ENCODE measurements at regions not wholly inside any gene's neighbourhood (a gene's known extent, or its start where the extent isn't known, plus 50 kb on each side); places are given as distances from the start of the nearest gene placed in this dataset.

DNA sequence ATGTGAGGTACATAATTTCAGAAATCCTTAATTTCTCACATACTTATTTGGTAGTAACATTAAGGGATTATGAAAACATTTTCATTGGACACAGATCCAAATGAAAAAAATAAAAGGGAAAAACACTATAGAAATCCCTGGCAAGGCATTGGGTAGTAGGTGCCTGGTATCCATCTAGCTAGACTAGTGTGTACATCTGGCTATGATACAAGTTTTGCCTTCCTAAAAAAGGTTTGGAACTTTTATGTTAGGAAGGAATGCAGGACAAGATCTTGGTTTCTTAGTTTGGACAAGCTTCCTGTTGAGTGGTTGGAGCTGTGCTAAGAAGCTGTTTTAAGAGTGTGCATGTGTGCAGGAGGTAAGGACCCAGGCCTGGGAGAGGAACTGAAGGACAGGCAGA is 252.3 kb upstream of the GLI3 start:
- DNase-seq: no peak

- no peak for DNase-seq
Measured at GRCh38 chr7:42485301-42485766, 248.3 kb upstream of the GLI3 start.

DNA sequence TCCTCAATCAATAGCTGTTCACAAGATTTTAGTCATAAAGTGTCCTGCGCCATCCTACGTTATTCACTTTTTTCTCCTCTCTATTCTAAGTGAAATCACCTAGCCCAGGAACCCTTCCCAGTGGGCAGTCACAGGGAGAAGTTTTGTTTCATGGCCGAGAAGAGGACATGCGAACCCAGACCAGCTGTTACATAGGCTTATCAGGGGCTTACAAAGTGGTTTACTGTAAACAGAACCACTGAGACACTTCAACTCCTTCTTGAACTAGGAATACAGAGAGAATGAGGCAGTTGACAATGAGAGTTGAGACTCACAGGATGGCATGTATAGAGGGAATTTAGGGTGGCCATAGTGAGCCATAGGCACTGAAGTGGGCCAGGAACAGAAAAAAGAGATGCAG is 246.9 kb upstream of the GLI3 start:
- no peak for DNase-seq

DNA sequence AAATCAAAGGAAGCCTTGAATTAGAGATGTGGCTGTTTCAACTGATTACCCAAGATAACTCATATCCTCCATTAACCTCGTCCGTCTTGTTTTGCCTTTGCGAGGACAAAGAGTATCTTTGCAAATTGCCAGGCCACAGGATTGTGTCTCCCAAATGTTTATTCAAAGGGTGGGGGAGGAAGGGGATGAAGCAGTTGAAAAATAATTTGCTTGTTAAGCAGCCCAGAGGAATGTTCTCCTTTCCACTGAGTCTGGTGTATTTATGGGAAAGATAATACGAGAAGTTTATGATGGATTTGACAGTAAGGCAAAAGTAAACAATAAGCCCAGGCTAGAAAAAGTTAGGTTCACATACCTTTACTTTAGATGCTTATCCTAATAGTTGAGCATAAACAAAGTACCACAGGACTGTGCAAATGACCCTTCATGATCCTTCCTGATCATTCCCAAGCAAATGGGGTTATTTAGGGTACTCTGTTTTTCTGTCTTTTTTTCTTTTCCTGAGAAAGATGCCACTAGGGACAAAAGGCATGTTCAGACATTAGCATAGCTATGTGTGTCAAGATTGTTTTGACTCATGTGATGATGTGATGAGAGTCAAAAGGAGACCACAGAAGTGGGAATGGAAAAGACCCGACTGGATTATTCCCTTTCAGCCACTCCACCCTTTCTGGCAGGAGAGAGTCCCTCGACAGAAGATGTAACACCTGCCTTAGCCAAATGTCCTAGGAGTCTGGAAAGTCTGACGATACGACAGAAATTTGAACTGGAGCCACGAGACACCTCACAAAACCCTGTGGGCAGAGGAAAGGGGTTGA is 243.0 kb upstream of the GLI3 start:
- DNase-seq: no peak

GRCh38 chr7:42479452-42479815 is 242.4 kb upstream of the GLI3 start:
- DNase-seq: no peak

GRCh38 chr7:42478717-42479116 is 241.7 kb upstream of the GLI3 start:
- no peak for DNase-seq

DNA sequence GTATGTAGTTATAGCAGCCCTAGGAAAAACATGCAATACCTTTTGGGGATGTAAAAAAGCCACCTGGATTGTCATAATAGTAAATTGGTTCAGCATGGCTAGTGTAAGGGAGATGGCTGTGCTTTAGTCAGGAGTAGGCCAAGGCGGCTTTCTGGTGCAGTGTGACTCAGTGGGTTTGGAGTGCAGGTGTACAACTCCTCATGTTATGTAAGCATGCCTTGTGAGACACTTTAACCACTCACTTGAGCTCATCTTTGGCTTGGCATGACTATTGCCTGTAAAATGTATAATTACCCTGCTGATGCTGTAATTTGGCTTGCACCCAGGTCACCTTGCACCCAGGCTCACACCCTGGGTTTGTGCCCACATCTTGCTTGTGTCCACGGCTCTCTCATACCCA is 239.2 kb upstream of the GLI3 start:
- DNase-seq: no peak

- no peak for DNase-seq
Measured at GRCh38 chr7:42475082-42475481, 238.1 kb upstream of the GLI3 start.

DNA sequence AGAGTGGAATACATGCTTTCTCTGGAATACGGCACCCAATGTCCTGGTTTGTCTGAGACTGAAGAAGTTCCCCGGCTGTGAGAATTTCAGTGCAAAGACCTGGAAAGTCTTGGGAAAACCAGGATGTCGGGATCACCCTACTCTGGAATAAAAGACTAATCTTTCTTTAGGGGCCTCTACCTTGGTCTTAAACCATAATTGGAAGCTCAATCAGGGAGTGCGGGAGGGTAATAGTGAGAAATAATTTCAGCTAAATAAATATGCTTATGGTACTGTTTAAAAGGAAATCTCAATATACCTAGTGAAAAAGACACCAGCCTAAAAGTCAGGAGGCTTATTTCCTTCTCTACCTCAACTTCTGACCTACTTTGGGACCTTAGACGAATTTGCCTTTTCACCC is 236.1 kb upstream of the GLI3 start:
- no peak for DNase-seq

DNA sequence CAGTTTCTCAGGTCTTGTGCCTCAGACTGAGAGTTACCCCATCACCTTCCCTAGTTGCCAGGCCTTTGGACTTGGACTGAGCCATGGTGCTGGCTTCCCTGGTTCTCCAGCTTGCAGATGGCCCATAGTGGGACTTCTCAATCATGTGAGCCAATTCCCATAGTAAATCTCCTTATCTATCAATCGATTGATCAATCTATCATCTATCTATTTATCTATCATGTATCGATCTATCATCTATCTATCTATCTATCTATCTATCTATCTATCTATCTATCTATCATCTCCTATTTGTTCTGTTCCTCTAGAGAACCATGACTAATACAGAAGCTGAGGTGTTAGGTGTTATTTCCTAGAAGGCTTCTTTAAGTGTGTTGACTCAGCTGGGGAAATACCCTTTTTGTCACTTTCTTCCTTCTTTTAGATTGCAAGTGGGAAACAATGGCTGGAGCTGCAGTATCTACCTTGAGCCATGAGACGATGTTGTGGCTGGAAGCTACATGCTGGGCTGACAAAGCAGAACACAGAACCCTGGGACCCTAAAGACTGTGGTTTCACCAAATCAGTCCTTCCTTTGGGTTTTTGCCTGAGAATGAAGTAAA is 234.7 kb upstream of the GLI3 start:
- DNase-seq: no peak

GRCh38 chr7:42469341-42469740 is 232.3 kb upstream of the GLI3 start:
- no peak for DNase-seq

GRCh38 chr7:42468471-42468870 is 231.5 kb upstream of the GLI3 start:
- no peak for DNase-seq

DNA sequence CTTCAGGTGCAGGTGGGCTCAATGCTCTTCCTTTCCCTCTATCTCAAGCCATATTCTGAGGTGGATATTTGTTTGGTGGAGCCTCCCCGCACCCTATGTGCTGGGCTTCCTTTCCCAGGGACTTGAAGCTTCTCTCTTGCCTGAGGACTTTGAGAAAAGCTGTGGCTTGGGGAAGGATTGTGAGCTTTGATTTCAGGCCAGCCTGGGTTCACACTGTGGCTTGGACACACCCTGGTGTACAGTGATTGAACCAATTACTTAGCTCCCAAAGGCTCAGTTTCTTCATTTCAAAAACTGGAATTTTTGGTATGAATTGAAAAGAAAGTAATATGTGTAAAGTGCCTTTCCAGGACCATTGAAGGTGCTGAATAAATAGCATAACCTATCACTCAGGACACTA is 224.5 kb upstream of the GLI3 start:
- no peak for DNase-seq

GRCh38 chr7:42460933-42461332 is 223.9 kb upstream of the GLI3 start:
- no peak for DNase-seq

GRCh38 chr7:42460148-42460547 is 223.1 kb upstream of the GLI3 start:
- no peak for DNase-seq

- DNase-seq: no peak
Measured at GRCh38 chr7:42457663-42458062, 220.7 kb upstream of the GLI3 start.

- no peak for DNase-seq
Measured at GRCh38 chr7:42456756-42457276, 219.8 kb upstream of the GLI3 start.

DNA sequence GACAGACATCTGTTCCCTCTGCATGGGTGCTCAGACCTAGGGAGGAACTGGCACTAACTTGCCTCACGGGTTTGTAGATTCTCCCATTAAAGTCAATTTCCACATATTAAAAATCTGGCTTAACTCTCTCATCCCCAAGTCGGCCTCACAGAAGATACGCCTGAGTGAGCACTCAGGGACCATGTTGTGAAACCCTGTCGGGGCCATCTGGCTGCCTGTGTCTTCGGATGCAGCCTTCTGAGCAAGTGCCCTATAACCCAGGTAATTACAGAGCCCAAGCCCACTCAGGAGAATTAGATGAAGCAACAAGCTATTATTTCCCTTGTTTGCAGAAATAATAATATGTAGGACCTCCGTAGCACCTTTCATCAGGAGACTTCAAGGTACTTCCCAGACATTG is 219.3 kb upstream of the GLI3 start:
- no peak for DNase-seq

GRCh38 chr7:42453931-42454361 is 216.9 kb upstream of the GLI3 start:
- no peak for DNase-seq

- no peak for DNase-seq
Measured at GRCh38 chr7:42452356-42452755, 215.3 kb upstream of the GLI3 start.

DNA sequence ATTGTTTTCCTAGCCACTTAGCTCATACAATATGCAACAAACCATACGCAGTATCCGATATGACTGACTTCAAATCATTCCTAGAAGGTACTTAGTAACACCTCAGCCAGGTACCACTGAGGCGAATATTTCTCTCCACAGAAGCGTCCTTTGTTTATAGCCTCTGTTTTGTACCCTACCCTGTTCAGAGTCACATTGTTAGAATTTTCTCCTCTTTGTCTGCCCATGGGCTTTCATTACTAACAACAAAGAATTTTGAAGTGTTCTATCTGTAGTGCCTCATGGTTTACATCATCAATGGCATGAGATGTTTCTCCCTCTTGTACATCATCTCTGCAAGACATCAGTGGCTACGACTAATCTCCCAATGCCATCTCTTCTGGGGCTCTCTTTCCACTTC is 212.4 kb upstream of the GLI3 start:
- DNase-seq: no peak

GRCh38 chr7:42448901-42449300 is 211.9 kb upstream of the GLI3 start:
- no peak for DNase-seq

- no peak for DNase-seq
Measured at GRCh38 chr7:42445691-42446090, 208.7 kb upstream of the GLI3 start.

DNA sequence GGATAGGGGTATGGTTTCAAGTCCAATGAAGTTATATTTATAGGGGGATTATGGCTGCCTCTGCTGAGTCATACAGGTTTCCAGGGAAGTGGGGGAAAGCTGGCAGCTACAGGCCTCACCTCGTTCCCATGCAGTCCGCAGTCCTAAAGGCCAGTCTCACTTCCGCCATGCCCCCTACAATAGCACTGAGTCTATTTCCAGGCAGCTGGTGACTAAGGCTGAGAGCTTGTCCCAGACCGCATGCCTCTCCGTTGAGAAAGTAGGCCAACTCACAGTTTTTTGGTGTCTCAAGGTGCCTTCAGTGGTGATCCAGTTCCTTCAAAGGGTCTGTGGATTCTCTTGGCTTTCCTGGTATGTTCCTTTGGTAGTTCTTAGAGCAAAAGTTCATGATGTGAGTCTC is 203.9 kb upstream of the GLI3 start:
- DNase-seq: no peak

- no peak for DNase-seq
Measured at GRCh38 chr7:42432644-42433043, 195.6 kb upstream of the GLI3 start.
